ENCODE measurements at regions not wholly inside any gene's neighbourhood (a gene's known extent, or its start where the extent isn't known, plus 50 kb on each side); places are given as distances from the start of the nearest gene placed in this dataset.
"Not testable (repeated sequence)": the region's sequence is repeated elsewhere in the genome, so short reads cannot be mapped to it uniquely, and the experiment has no call there.

- TF ChIP-seq ZNF462 (CRISPR knock-in tag; IDR thresholded peaks at IDR 0.05) (no peak), STAT1 (IDR thresholded peaks at IDR 0.05; ENCODE audit: unreplicated experiment) (no peak), EZH2 (IDR thresholded peaks at IDR 0.05; ENCODE audit: low read depth, unreplicated experiment) (no peak)
Observed at GRCh38 chr9:6105738-6106137, 90.3 kb upstream of the RANBP6 start (continued).

GRCh38 chr9:6104406-6104805 is 89.0 kb upstream of the RANBP6 start:
- not testable (repeated sequence) for H3K4me3 ChIP-seq; ATAC-seq; H4K20me1 ChIP-seq (replicated peaks; ENCODE audit: insufficient read depth); H3K27ac Mint-ChIP-seq; H3K27me3 Mint-ChIP-seq (ENCODE audit: insufficient read depth, low read depth, poor library complexity); H3K9me3 Mint-ChIP-seq; H3K79me2 ChIP-seq (replicated peaks; ENCODE audit: insufficient read depth); H3K36me3 ChIP-seq (ENCODE audit: insufficient read depth); H2AFZ ChIP-seq; H3K4me1 ChIP-seq (ENCODE audit: insufficient read depth); H3K27ac ChIP-seq (ENCODE audit: low read depth); H3F3A ChIP-seq (replicated peaks; ENCODE audit: low read depth); H3K9me2 ChIP-seq (ENCODE audit: insufficient read depth); H3K4me3 Mint-ChIP-seq; DNase-seq (ENCODE audit: low spot score); H3K4me2 ChIP-seq; H3K36me3 Mint-ChIP-seq (ENCODE audit: low read depth); H3K27me3 ChIP-seq (ENCODE audit: insufficient read depth)
- H3K4me1 Mint-ChIP-seq = peaks cover 12% of the 10 kb centered on the region

- not testable (repeated sequence) for H3K4me2 ChIP-seq; H3K4me3 ChIP-seq; ATAC-seq; H2AFZ ChIP-seq; H3K9me3 Mint-ChIP-seq; H3K36me3 ChIP-seq (ENCODE audit: insufficient read depth); H3K27me3 Mint-ChIP-seq (ENCODE audit: insufficient read depth, low read depth, poor library complexity); H3K4me1 ChIP-seq (ENCODE audit: insufficient read depth); H3K36me3 Mint-ChIP-seq (ENCODE audit: low read depth); H3K79me2 ChIP-seq (replicated peaks; ENCODE audit: insufficient read depth); H4K20me1 ChIP-seq (replicated peaks; ENCODE audit: insufficient read depth); H3K27ac ChIP-seq (ENCODE audit: low read depth); H3K27me3 ChIP-seq (ENCODE audit: insufficient read depth); H3K9me2 ChIP-seq (ENCODE audit: insufficient read depth); H3K27ac Mint-ChIP-seq; H3K4me3 Mint-ChIP-seq; DNase-seq (ENCODE audit: low spot score); H3F3A ChIP-seq (replicated peaks; ENCODE audit: low read depth)
- peaks cover 12% of the 10 kb centered on the region for H3K4me1 Mint-ChIP-seq
Observed at GRCh38 chr9:6103911-6104310, 88.5 kb upstream of the RANBP6 start.

GRCh38 chr9:6102336-6102987 is 87.0 kb upstream of the RANBP6 start:
- H3K4me3 Mint-ChIP-seq; H3K9me2 ChIP-seq (ENCODE audit: insufficient read depth); H4K20me1 ChIP-seq (replicated peaks; ENCODE audit: insufficient read depth); H3K9me3 Mint-ChIP-seq; H3K27me3 ChIP-seq (ENCODE audit: insufficient read depth); H3K79me2 ChIP-seq (replicated peaks; ENCODE audit: insufficient read depth); H3K4me3 ChIP-seq; H3K4me1 ChIP-seq (ENCODE audit: insufficient read depth); H3K36me3 ChIP-seq (ENCODE audit: insufficient read depth); DNase-seq (ENCODE audit: low spot score); H3K27ac Mint-ChIP-seq; H3F3A ChIP-seq (replicated peaks; ENCODE audit: low read depth); ATAC-seq; H3K36me3 Mint-ChIP-seq (ENCODE audit: low read depth); H3K27me3 Mint-ChIP-seq (ENCODE audit: insufficient read depth, low read depth, poor library complexity); H3K27ac ChIP-seq (ENCODE audit: low read depth); H3K4me2 ChIP-seq; H2AFZ ChIP-seq: not testable (repeated sequence)
- peaks cover 12% of the 10 kb centered on the region for H3K4me1 Mint-ChIP-seq

- H3K9me2 ChIP-seq (ENCODE audit: insufficient read depth); H3K36me3 Mint-ChIP-seq (ENCODE audit: low read depth); H3K9me3 Mint-ChIP-seq; H3F3A ChIP-seq (replicated peaks; ENCODE audit: low read depth); H3K4me2 ChIP-seq; H3K27ac ChIP-seq (ENCODE audit: low read depth); DNase-seq (ENCODE audit: low spot score); H3K79me2 ChIP-seq (replicated peaks; ENCODE audit: insufficient read depth); H3K4me1 Mint-ChIP-seq; H3K36me3 ChIP-seq (ENCODE audit: insufficient read depth); ATAC-seq; H2AFZ ChIP-seq; H3K4me1 ChIP-seq (ENCODE audit: insufficient read depth); H3K4me3 ChIP-seq; H3K27me3 Mint-ChIP-seq (ENCODE audit: insufficient read depth, low read depth, poor library complexity); H3K27me3 ChIP-seq (ENCODE audit: insufficient read depth); H4K20me1 ChIP-seq (replicated peaks; ENCODE audit: insufficient read depth); H3K4me3 Mint-ChIP-seq; H3K27ac Mint-ChIP-seq: not testable (repeated sequence)
Observed at GRCh38 chr9:6101725-6102124, 86.3 kb upstream of the RANBP6 start.

Measured in GM23338 (cell line).